Eye (tissue), 1 donor: ENCODE measurements at regions not wholly inside any gene's neighbourhood (a gene's known extent, or its start where the extent isn't known, plus 50 kb on each side); places are given as distances from the start of the nearest gene placed in this dataset.
A peak's percentile ranks its signal among the peaks of the same experiment; 100 is the strongest.
"Not testable (repeated sequence)": the region's sequence is repeated elsewhere in the genome, so short reads cannot be mapped to it uniquely, and the experiment has no call there.

Experiments used
- DNase-seq: peaks from one replicate; pipeline ENCODE4 v3.0.0-alpha.2; 2015

- no peak for DNase-seq
Observed at GRCh38 chr13:95391362-95391761, 90.1 kb upstream of the ABCC4 start.

GRCh38 chr13:95391785-95392184 is 90.5 kb upstream of the ABCC4 start:
- DNase-seq: no peak

GRCh38 chr13:95392597-95392996 is 91.3 kb upstream of the ABCC4 start:
- DNase-seq: no peak

GRCh38 chr13:95403349-95404140 is 102.3 kb upstream of the ABCC4 start:
- no peak for DNase-seq

GRCh38 chr13:95404141-95404882 is 103.1 kb upstream of the ABCC4 start:
- DNase-seq: peak; percentile 94

- no peak for DNase-seq
Observed at GRCh38 chr13:95406176-95406575, 104.9 kb upstream of the ABCC4 start.

GRCh38 chr13:95411428-95412040 is 110.3 kb upstream of the ABCC4 start:
- peak; percentile 1 for DNase-seq

- DNase-seq: no peak
Observed at GRCh38 chr13:95418946-95419345, 117.7 kb upstream of the ABCC4 start.

- no peak for DNase-seq
Observed at GRCh38 chr13:95420501-95420900, 119.2 kb upstream of the ABCC4 start.

- peak; percentile 3 for DNase-seq
Observed at GRCh38 chr13:95426631-95427030, 125.4 kb upstream of the ABCC4 start.

- DNase-seq: not testable (repeated sequence)
Observed at GRCh38 chr13:95430525-95430924, 122.0 kb upstream of the CLDN10 start.

- no peak for DNase-seq
Observed at GRCh38 chr13:95432141-95432540, 120.4 kb upstream of the CLDN10 start.

- DNase-seq: no peak
Observed at GRCh38 chr13:95433537-95433936, 119.0 kb upstream of the CLDN10 start.

GRCh38 chr13:95434111-95434510 is 118.4 kb upstream of the CLDN10 start:
- DNase-seq: no peak

GRCh38 chr13:95437561-95437960 is 115.0 kb upstream of the CLDN10 start:
- no peak for DNase-seq

GRCh38 chr13:95438297-95438696 is 114.2 kb upstream of the CLDN10 start:
- DNase-seq: no peak

GRCh38 chr13:95440441-95441088 is 112.0 kb upstream of the CLDN10 start:
- no peak for DNase-seq

GRCh38 chr13:95441326-95441725 is 111.2 kb upstream of the CLDN10 start:
- no peak for DNase-seq

- DNase-seq: no peak
Observed at GRCh38 chr13:95444006-95444730, 108.4 kb upstream of the CLDN10 start.

- DNase-seq: no peak
Observed at GRCh38 chr13:95445131-95445530, 107.4 kb upstream of the CLDN10 start.

- no peak for DNase-seq
Observed at GRCh38 chr13:95447814-95448213, 104.7 kb upstream of the CLDN10 start.

- no peak for DNase-seq
Observed at GRCh38 chr13:95451656-95452055, 100.9 kb upstream of the CLDN10 start.

GRCh38 chr13:95452375-95452774 is 100.1 kb upstream of the CLDN10 start:
- no peak for DNase-seq
